OCI-LY3 (cell line): ENCODE measurements at regions not wholly inside any gene's neighbourhood (a gene's known extent, or its start where the extent isn't known, plus 50 kb on each side); places are given as distances from the start of the nearest gene placed in this dataset.

Experiments used
- H2AFZ ChIP-seq: fragments of 200-600, 300-600 bp; shearing (Covaris generic); 2 replicates; pipeline ENCODE4 v1.6.0; 2014; ENCODE audit warnings: antibody characterized with exemption, low read depth, low read length
- H3K27ac ChIP-seq: fragments of 200-600, 300-600 bp; sonication (generic); 2 replicates; pipeline ENCODE4 v1.5.1; 2014; ENCODE audit warnings: mild to moderate bottlenecking, low read length, moderate library complexity, mixed read lengths
- H3K27me3 ChIP-seq: fragments of 200-600, 300-600 bp; sonication (generic); 2 replicates; pipeline ENCODE4 v1.6.1; 2014; ENCODE audit warnings: low read depth, low read length, mixed read lengths
- H3K36me3 ChIP-seq: fragments of 200-600, 300-600 bp; sonication (generic); replicated peaks from 2 replicates; pipeline ENCODE3; 2014; ENCODE audit warnings: low read depth, low read length, mixed read lengths
- H3K4me1 ChIP-seq: fragments of 300-600, 200-600 bp; sonication (generic); 2 replicates; pipeline ENCODE4 v1.6.1; 2014; ENCODE audit warnings: low read length, mixed read lengths
- H3K4me2 ChIP-seq: fragments of 200-600, 300-600 bp; sonication (generic); 2 replicates; pipeline ENCODE4 v1.6.1; 2014; ENCODE audit warnings: low read length, mixed read lengths
- H3K4me3 ChIP-seq: fragments of 300-600, 200-600 bp; sonication (generic); 2 replicates; pipeline ENCODE4 v1.5.1; 2014; ENCODE audit warnings: antibody characterized with exemption, mild to moderate bottlenecking, low read length, moderate library complexity
- H3K79me2 ChIP-seq: fragments of 300-600, 200-600 bp; shearing (Covaris generic); 2 replicates; pipeline ENCODE4 v1.6.1; 2014; ENCODE audit warnings: mild to moderate bottlenecking, low read length, mixed read lengths
- H3K9ac ChIP-seq: fragments of 300-600, 200-600 bp; shearing (Covaris generic); 2 replicates; pipeline ENCODE4 v1.6.0; 2014; ENCODE audit warnings: mild to moderate bottlenecking, low read length, moderate library complexity
- H3K9me3 ChIP-seq: fragments of 200-600, 300-600 bp; shearing (Covaris generic); 2 replicates; pipeline ENCODE4 v1.6.1; 2014; ENCODE audit warnings: low read length, mixed read lengths; ENCODE audit not compliant: insufficient read depth
- H4K20me1 ChIP-seq: fragments of 200-600, 300-600 bp; sonication (generic); 2 replicates; pipeline ENCODE4 v1.6.1; 2016; ENCODE audit warnings: low read length, mixed read lengths; ENCODE audit not compliant: insufficient read depth
- CTCF ChIP-seq: fragments of 200-600, 300-600 bp; sonication (generic); IDR thresholded peaks from 2 replicates; pipeline ENCODE4 v1.5.1; 2014; ENCODE audit warnings: antibody characterized with exemption, low read length, low read depth
- EZH2phosphoT487 ChIP-seq: fragments of 200-600 bp; shearing (Covaris generic); IDR thresholded peaks from 2 replicates; pipeline ENCODE4 v1.6.1; 2018; ENCODE audit warnings: antibody characterized with exemption, mixed run types, low read depth

- Histone ChIP-seq H3K4me3 (no peak overlapping the region), H3K9me3 (no peaks in the 10 kb centered on the region), H3K4me2 (no peak overlapping the region), H4K20me1 (no peaks in the 10 kb centered on the region), H3K27ac (no peak overlapping the region), H3K79me2 (no peaks in the 10 kb centered on the region), H3K36me3 (no peaks in the 10 kb centered on the region), H3K27me3 (no peaks in the 10 kb centered on the region), H3K9ac (no peak overlapping the region), H2AFZ (no peak overlapping the region), H3K4me1 (no peaks in the 10 kb centered on the region)
- TF ChIP-seq CTCF = no peak
- no peak for TF ChIP-seq EZH2phosphoT487
Observed at GRCh38 chr5:167743695-167744464, 547.6 kb upstream of the WWC1 start.

DNA sequence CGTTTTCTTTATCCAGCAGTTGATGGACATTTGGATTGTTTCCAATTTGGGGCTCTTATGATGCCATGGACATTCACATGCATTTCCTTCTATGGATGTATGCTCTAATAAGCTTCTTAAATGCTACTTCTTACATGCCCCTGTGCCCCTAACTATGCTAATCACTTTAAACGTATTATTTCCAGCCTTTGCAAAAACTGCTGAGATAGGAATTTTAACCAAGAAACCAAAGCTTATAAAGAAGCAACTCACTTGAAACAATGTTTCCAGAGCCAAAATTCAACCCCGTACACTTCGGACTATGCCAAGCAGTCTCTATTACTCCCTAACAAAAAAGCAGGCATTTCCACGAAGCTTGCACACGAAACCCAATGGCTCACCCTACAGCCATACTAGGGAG lies 545.6 kb upstream of the WWC1 start:
- Histone ChIP-seq H3K4me2 (no peak overlapping the region), H3K27ac (no peak overlapping the region), H3K9ac (no peak overlapping the region), H3K4me1 (no peaks in the 10 kb centered on the region), H3K4me3 (no peak overlapping the region), H3K9me3 (no peaks in the 10 kb centered on the region), H3K36me3 (no peaks in the 10 kb centered on the region), H3K79me2 (no peaks in the 10 kb centered on the region), H2AFZ (no peak overlapping the region), H3K27me3 (no peaks in the 10 kb centered on the region), H4K20me1 (no peaks in the 10 kb centered on the region)
- TF ChIP-seq CTCF = no peak
- no peak for TF ChIP-seq EZH2phosphoT487

- TF ChIP-seq EZH2phosphoT487 = no peak
- TF ChIP-seq CTCF = no peak
- no peak overlapping the region for H3K27ac ChIP-seq
- H3K79me2 ChIP-seq = no peaks in the 10 kb centered on the region
- no peaks in the 10 kb centered on the region for H3K9me3 ChIP-seq
- H3K4me3 ChIP-seq = no peak overlapping the region
- no peak overlapping the region for H3K9ac ChIP-seq
- no peak overlapping the region for H2AFZ ChIP-seq
- H3K36me3 ChIP-seq = no peaks in the 10 kb centered on the region
- no peaks in the 10 kb centered on the region; the same call in 1 of the 2 replicates for H3K27me3 ChIP-seq
- no peaks in the 10 kb centered on the region for H4K20me1 ChIP-seq
- no peak overlapping the region for H3K4me2 ChIP-seq
- H3K4me1 ChIP-seq = no peaks in the 10 kb centered on the region
Observed at GRCh38 chr5:167750586-167750985, 540.9 kb upstream of the WWC1 start.

- no peak overlapping the region for H3K27ac ChIP-seq
- no peaks in the 10 kb centered on the region for H3K9me3 ChIP-seq
- H3K9ac ChIP-seq = no peak overlapping the region
- no peak overlapping the region for H3K4me2 ChIP-seq
- H3K4me3 ChIP-seq = no peak overlapping the region
- no peaks in the 10 kb centered on the region for H3K36me3 ChIP-seq
- no peak for TF ChIP-seq EZH2phosphoT487
- TF ChIP-seq CTCF = no peak
- H3K79me2 ChIP-seq = no peaks in the 10 kb centered on the region
- H2AFZ ChIP-seq = no peak overlapping the region
- H3K4me1 ChIP-seq = no peaks in the 10 kb centered on the region
- H3K27me3 ChIP-seq = no peaks in the 10 kb centered on the region; the same call in 1 of the 2 replicates
- no peaks in the 10 kb centered on the region for H4K20me1 ChIP-seq
Observed at GRCh38 chr5:167752936-167753335, 538.5 kb upstream of the WWC1 start.
